ENCODE measurements at regions not wholly inside any gene's neighbourhood (a gene's known extent, or its start where the extent isn't known, plus 50 kb on each side); places are given as distances from the start of the nearest gene placed in this dataset.

DNA sequence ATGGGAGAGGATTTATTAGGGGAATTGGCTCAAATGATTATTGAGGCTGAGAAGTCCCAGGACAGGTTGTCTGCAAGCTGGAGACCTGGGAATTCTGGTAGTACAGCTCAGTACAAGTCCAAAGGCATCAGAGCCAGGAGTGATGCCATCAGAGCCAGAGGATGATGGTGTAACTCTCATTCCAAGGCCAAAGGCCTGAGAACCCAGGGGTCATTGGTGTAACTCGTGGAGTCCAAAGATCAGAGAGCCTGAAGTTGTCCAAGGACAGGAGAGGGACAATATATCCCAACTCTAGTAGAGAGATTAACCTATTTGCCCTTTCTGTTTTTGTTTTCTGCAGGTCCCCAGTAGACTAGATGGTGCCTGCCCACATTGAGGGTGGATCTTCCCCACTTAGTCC lies 134.3 kb downstream of the MAP3K21 start:
- TF ChIP-seq, protein P1, sequence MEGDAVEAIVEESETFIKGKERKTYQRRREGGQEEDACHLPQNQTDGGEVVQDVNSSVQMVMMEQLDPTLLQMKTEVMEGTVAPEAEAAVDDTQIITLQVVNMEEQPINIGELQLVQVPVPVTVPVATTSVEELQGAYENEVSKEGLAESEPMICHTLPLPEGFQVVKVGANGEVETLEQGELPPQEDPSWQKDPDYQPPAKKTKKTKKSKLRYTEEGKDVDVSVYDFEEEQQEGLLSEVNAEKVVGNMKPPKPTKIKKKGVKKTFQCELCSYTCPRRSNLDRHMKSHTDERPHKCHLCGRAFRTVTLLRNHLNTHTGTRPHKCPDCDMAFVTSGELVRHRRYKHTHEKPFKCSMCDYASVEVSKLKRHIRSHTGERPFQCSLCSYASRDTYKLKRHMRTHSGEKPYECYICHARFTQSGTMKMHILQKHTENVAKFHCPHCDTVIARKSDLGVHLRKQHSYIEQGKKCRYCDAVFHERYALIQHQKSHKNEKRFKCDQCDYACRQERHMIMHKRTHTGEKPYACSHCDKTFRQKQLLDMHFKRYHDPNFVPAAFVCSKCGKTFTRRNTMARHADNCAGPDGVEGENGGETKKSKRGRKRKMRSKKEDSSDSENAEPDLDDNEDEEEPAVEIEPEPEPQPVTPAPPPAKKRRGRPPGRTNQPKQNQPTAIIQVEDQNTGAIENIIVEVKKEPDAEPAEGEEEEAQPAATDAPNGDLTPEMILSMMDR (conservative IDR thresholded peaks at IDR 0.05 in 1 of 2, IDR thresholded peaks at IDR 0.05 in 1 of 2; ENCODE audit: extremely low read depth in 1 of 2, insufficient read depth in 1 of 2, low read depth in 1 of 2, low read length in 2 of 2), result no peak
- no peak for TF ChIP-seq EZH2 (IDR thresholded peaks at IDR 0.05; ENCODE audit: borderline replicate concordance, low read length)

Measured in mammary epithelial cell (primary cell).